ENCODE measurements at regions not wholly inside any gene's neighbourhood (a gene's known extent, or its start where the extent isn't known, plus 50 kb on each side); places are given as distances from the start of the nearest gene placed in this dataset.

- H3K27me3 ChIP-seq = no peaks in the 10 kb centered on the region
- no peak overlapping the region for H3K4me3 ChIP-seq (ENCODE audit: low read depth, low read length)
- no peaks in the 10 kb centered on the region for H3K36me3 ChIP-seq
- no peaks in the 10 kb centered on the region for H3K4me1 ChIP-seq
- no peaks in the 10 kb centered on the region for H3K9me3 ChIP-seq
- no peak for TF ChIP-seq CTCF (IDR thresholded peaks at IDR 0.05; ENCODE audit: low read depth, low read length)
- DNase-seq = no peak
Observed at GRCh38 chr13:54004026-54004699, 975.5 kb downstream of the OLFM4 start.

- TF ChIP-seq CTCF (IDR thresholded peaks at IDR 0.05; ENCODE audit: low read depth, low read length) = no peak
- no peak overlapping the region for H3K4me3 ChIP-seq (ENCODE audit: low read depth, low read length)
- no peak for DNase-seq
- H3K4me1 ChIP-seq = no peaks in the 10 kb centered on the region
- H3K36me3 ChIP-seq = no peaks in the 10 kb centered on the region
- no peaks in the 10 kb centered on the region for H3K27me3 ChIP-seq
- no peaks in the 10 kb centered on the region for H3K9me3 ChIP-seq
Observed at GRCh38 chr13:54016542-54016941, 987.9 kb downstream of the OLFM4 start.

GRCh38 chr13:54018485-54018884, 989.9 kb downstream of the OLFM4 start:
- TF ChIP-seq CTCF (IDR thresholded peaks at IDR 0.05; ENCODE audit: low read depth, low read length) = no peak
- no peaks in the 10 kb centered on the region for H3K4me1 ChIP-seq
- H3K36me3 ChIP-seq = no peaks in the 10 kb centered on the region
- H3K27me3 ChIP-seq = no peaks in the 10 kb centered on the region
- H3K4me3 ChIP-seq (ENCODE audit: low read depth, low read length) = no peak overlapping the region
- DNase-seq = no peak
- no peaks in the 10 kb centered on the region for H3K9me3 ChIP-seq

- H3K27me3 ChIP-seq = no peaks in the 10 kb centered on the region
- H3K4me1 ChIP-seq = no peaks in the 10 kb centered on the region
- H3K36me3 ChIP-seq = no peaks in the 10 kb centered on the region
- no peak overlapping the region for H3K4me3 ChIP-seq (ENCODE audit: low read depth, low read length)
- no peak for DNase-seq
- no peaks in the 10 kb centered on the region; the same call in 1 of the 2 replicates for H3K9me3 ChIP-seq
- no peak for TF ChIP-seq CTCF (IDR thresholded peaks at IDR 0.05; ENCODE audit: low read depth, low read length)
Observed at GRCh38 chr13:54029226-54029625, 1000.6 kb downstream of the OLFM4 start.

GRCh38 chr13:54029720-54030119, 1001.1 kb downstream of the OLFM4 start:
- Histone ChIP-seq H3K27me3 (no peaks in the 10 kb centered on the region), H3K9me3 (no peaks in the 10 kb centered on the region; the same call in 1 of the 2 replicates), H3K4me1 (no peaks in the 10 kb centered on the region), H3K4me3 (ENCODE audit: low read depth, low read length) (no peak overlapping the region), H3K36me3 (no peaks in the 10 kb centered on the region)
- no peak for TF ChIP-seq CTCF (IDR thresholded peaks at IDR 0.05; ENCODE audit: low read depth, low read length)
- DNase-seq = no peak

- H3K4me3 ChIP-seq (ENCODE audit: low read depth, low read length) = no peak overlapping the region
- no peaks in the 10 kb centered on the region for H3K27me3 ChIP-seq
- TF ChIP-seq CTCF (IDR thresholded peaks at IDR 0.05; ENCODE audit: low read depth, low read length) = no peak
- DNase-seq = no peak
- no peaks in the 10 kb centered on the region for H3K36me3 ChIP-seq
- H3K9me3 ChIP-seq = no peaks in the 10 kb centered on the region
- no peaks in the 10 kb centered on the region for H3K4me1 ChIP-seq
Observed at GRCh38 chr13:54033323-54033861, 1004.8 kb downstream of the OLFM4 start.
